HL-60 (cell line): ENCODE measurements at regions not wholly inside any gene's neighbourhood (a gene's known extent, or its start where the extent isn't known, plus 50 kb on each side); places are given as distances from the start of the nearest gene placed in this dataset.

Experiments used
- POLR2AphosphoS5 ChIP-seq: IDR thresholded peaks from 2 replicates; pipeline ENCODE4 v1.6.1; 2012; ENCODE audit warnings: low read depth
- TF ChIP-seq, protein P1 (sequence below): IDR thresholded peaks from one replicate; pipeline ENCODE4 v1.5.1; 2011; ENCODE audit warnings: low read length, control low read depth, inconsistent platforms; ENCODE audit not compliant: insufficient read depth

- TF ChIP-seq, protein P1, sequence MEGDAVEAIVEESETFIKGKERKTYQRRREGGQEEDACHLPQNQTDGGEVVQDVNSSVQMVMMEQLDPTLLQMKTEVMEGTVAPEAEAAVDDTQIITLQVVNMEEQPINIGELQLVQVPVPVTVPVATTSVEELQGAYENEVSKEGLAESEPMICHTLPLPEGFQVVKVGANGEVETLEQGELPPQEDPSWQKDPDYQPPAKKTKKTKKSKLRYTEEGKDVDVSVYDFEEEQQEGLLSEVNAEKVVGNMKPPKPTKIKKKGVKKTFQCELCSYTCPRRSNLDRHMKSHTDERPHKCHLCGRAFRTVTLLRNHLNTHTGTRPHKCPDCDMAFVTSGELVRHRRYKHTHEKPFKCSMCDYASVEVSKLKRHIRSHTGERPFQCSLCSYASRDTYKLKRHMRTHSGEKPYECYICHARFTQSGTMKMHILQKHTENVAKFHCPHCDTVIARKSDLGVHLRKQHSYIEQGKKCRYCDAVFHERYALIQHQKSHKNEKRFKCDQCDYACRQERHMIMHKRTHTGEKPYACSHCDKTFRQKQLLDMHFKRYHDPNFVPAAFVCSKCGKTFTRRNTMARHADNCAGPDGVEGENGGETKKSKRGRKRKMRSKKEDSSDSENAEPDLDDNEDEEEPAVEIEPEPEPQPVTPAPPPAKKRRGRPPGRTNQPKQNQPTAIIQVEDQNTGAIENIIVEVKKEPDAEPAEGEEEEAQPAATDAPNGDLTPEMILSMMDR, result no peak
- TF ChIP-seq POLR2AphosphoS5, result no peak
Observed at GRCh38 chr3:154852515-154852914, 227.6 kb upstream of the MME start.
